Keratinocyte (primary cell): ENCODE measurements at regions not wholly inside any gene's neighbourhood (a gene's known extent, or its start where the extent isn't known, plus 50 kb on each side); places are given as distances from the start of the nearest gene placed in this dataset.
"Not testable (repeated sequence)": the region's sequence is repeated elsewhere in the genome, so short reads cannot be mapped to it uniquely, and the experiment has no call there.

Experiments used
- DNase-seq: peaks from one replicate; pipeline ENCODE4 v3.0.0-alpha.2; 2011; ENCODE audit warnings: low read depth, missing footprints, low spot score
- FAIRE-seq: peaks from 2 replicates; lab custom pipeline; 2011; peaks lifted over from hg19 to GRCh38; lab: Jason Lieb, UNC
- H2AFZ ChIP-seq: 2 replicates; pipeline ENCODE4 v1.6.0; 2012; ENCODE audit warnings: low read length, control low read depth, inconsistent platforms; ENCODE audit not compliant: control insufficient read depth
- H3K27ac ChIP-seq: 2 replicates; pipeline ENCODE4 v1.5.1; 2011; ENCODE audit warnings: low read length; ENCODE audit not compliant: control insufficient read depth, insufficient read depth
- H3K27me3 ChIP-seq: 3 replicates; pipeline ENCODE4 v1.6.0; 2011; ENCODE audit warnings: low read length; ENCODE audit not compliant: control insufficient read depth, insufficient read depth; ENCODE audit errors: extremely low read depth
- H3K36me3 ChIP-seq, 2 experiments: 2 replicates in 1 of 2; 3 replicates in 1 of 2; pipeline ENCODE4 v1.5.1; 2011; ENCODE audit warnings: low read length in 2 of 2, mild to moderate bottlenecking in 1 of 2; ENCODE audit not compliant: control insufficient read depth in 2 of 2, insufficient read depth in 2 of 2; ENCODE audit errors: extremely low read depth in 1 of 2
- H3K4me1 ChIP-seq: 3 replicates; pipeline ENCODE4 v1.5.1; 2011; ENCODE audit warnings: low read length; ENCODE audit not compliant: control insufficient read depth, insufficient read depth; ENCODE audit errors: extremely low read depth
- H3K4me2 ChIP-seq: 3 replicates; pipeline ENCODE4 v1.6.0; 2011; ENCODE audit warnings: low read depth, low read length; ENCODE audit not compliant: control insufficient read depth, insufficient read depth; ENCODE audit errors: extremely low read depth
- H3K4me3 ChIP-seq, 3 experiments: fragments of 200-600 bp in 1 of 3; sonication (generic) in 1 of 3; 2 replicates in 2 of 3; 3 replicates in 1 of 3; pipeline ENCODE4 v1.5.1; 2011 to 2016; ENCODE audit warnings: low read length in 3 of 3, mild to moderate bottlenecking in 3 of 3, control low read depth in 2 of 3, inconsistent platforms in 1 of 3, low read depth in 1 of 3, mixed read lengths in 1 of 3, mixed run types in 1 of 3, moderate library complexity in 1 of 3; ENCODE audit not compliant: control insufficient read depth in 2 of 3, insufficient read depth in 2 of 3; ENCODE audit errors: extremely low read depth in 1 of 3
- H3K79me2 ChIP-seq: 2 replicates; pipeline ENCODE4 v1.6.0; 2012; ENCODE audit warnings: low read length; ENCODE audit not compliant: control insufficient read depth, insufficient read depth
- H3K9ac ChIP-seq: 3 replicates; pipeline ENCODE4 v1.6.0; 2011; ENCODE audit warnings: low read length; ENCODE audit not compliant: control insufficient read depth, insufficient read depth; ENCODE audit errors: extremely low read depth
- H3K9me1 ChIP-seq: 3 replicates; pipeline ENCODE4 v1.6.0; 2011; ENCODE audit warnings: low read length; ENCODE audit not compliant: control insufficient read depth, insufficient read depth; ENCODE audit errors: extremely low read depth
- H3K9me3 ChIP-seq: 2 replicates; pipeline ENCODE4 v1.5.1; 2012; ENCODE audit warnings: low read depth, low read length; ENCODE audit not compliant: control insufficient read depth
- H4K20me1 ChIP-seq: 3 replicates; pipeline ENCODE4 v1.6.0; 2011; ENCODE audit warnings: low read length; ENCODE audit not compliant: control insufficient read depth, insufficient read depth; ENCODE audit errors: extremely low read depth
- CTCF ChIP-seq, 3 experiments: IDR thresholded peaks in 1 of 3; conservative IDR thresholded peaks in 1 of 3; optimal IDR thresholded peaks in 1 of 3; 2 replicates in 2 of 3; 3 replicates in 1 of 3; pipeline versions ENCODE3 to v1.5.1; 2011; ENCODE audit warnings: low read length in 3 of 3, mild to moderate bottlenecking in 3 of 3, moderate library complexity in 2 of 3, control low read depth in 1 of 3, inconsistent platforms in 1 of 3; ENCODE audit not compliant: insufficient read depth in 2 of 3; ENCODE audit errors: extremely low read depth in 1 of 3
- EZH2 ChIP-seq: IDR thresholded peaks from one replicate; pipeline ENCODE4 v1.6.1; 2012; ENCODE audit warnings: inconsistent platforms, mild to moderate bottlenecking, low read length, moderate library complexity
- dilution Hi-C: fragments of 300-500 bp; cut with MboI; formaldehyde crosslinking; loops from one replicate; pipeline ENCODE4 v1.7.0; 2020; ENCODE audit warnings: low sequenced_read_pairs; ENCODE audit not compliant: extremely low pct_ligation_motif_present

GRCh38 chr12:38431921-38432320 lies 115.3 kb downstream of the ALG10B start:
- Histone ChIP-seq H4K20me1 (no peaks in the 10 kb centered on the region), H3K9me3 (no peaks in the 10 kb centered on the region), H3K4me1 (no peaks in the 10 kb centered on the region), H2AFZ (no peak overlapping the region), H3K27me3 (no peaks in the 10 kb centered on the region), H3K36me3 (no peaks in the 10 kb centered on the region), H3K79me2 (no peaks in the 10 kb centered on the region), H3K9ac (no peak overlapping the region), H3K27ac (no peak overlapping the region), H3K4me2 (no peak overlapping the region), H3K9me1 (no peaks in the 10 kb centered on the region), H3K4me3 (no peak overlapping the region)
- FAIRE-seq (no peak), DNase-seq (no peak)
- dilution Hi-C loops, result no loop called here
- TF ChIP-seq CTCF (optimal IDR thresholded peaks at IDR 0.05 in 1 of 3, IDR thresholded peaks at IDR 0.05 in 1 of 3, conservative IDR thresholded peaks at IDR 0.05 in 1 of 3; ENCODE audit: extremely low read depth in 1 of 3, insufficient read depth in 2 of 3, low read length in 3 of 3) (no peak), EZH2 (no peak)

DNA sequence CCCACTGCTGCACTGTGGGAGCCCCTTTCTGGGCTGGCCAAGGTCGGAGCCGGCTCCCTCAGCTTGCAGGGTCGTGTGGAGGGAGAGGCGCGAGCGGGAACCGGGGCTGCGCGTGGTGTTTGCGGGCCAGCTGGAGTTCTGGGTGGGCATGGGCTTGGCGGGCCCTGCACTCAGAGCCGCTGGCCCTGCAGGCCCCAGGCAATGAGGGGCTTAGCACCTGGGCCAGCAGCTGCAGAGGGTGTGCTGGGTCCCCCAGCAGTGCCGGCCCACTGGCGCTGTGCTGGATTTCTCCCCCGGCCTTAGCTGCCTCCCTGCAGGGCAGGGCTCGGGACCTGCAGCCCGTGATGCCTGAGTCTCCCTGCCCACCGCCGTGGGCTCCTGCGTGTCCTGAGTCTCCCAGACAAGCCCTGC lies 125.3 kb downstream of the ALG10B start:
- H3K4me2 ChIP-seq, H3K36me3 ChIP-seq, H4K20me1 ChIP-seq, H3K4me3 ChIP-seq, dilution Hi-C loops, DNase-seq, H3K4me1 ChIP-seq, H3K27ac ChIP-seq, H3K9me1 ChIP-seq, FAIRE-seq, H3K9me3 ChIP-seq, H3K79me2 ChIP-seq, H2AFZ ChIP-seq, H3K27me3 ChIP-seq, H3K9ac ChIP-seq: not testable (repeated sequence)

- Histone ChIP-seq H3K9me3 (no peaks in the 10 kb centered on the region), H3K27me3 (no peaks in the 10 kb centered on the region), H3K79me2 (no peaks in the 10 kb centered on the region), H3K4me3 (no peak overlapping the region), H3K4me2 (no peak overlapping the region), H3K4me1 (no peaks in the 10 kb centered on the region), H3K9ac (no peak overlapping the region), H2AFZ (no peak overlapping the region), H4K20me1 (no peaks in the 10 kb centered on the region), H3K27ac (no peak overlapping the region), H3K36me3 (no peaks in the 10 kb centered on the region), H3K9me1 (no peaks in the 10 kb centered on the region)
- no peak for DNase-seq
- TF ChIP-seq CTCF (optimal IDR thresholded peaks at IDR 0.05 in 1 of 3, IDR thresholded peaks at IDR 0.05 in 1 of 3, conservative IDR thresholded peaks at IDR 0.05 in 1 of 3; ENCODE audit: extremely low read depth in 1 of 3, insufficient read depth in 2 of 3, low read length in 3 of 3) (no peak), EZH2 (no peak)
- no peak for FAIRE-seq
- dilution Hi-C loops, result no loop called here
Observed at GRCh38 chr12:38445040-38445439, 128.5 kb downstream of the ALG10B start.
